Neural progenitor cell (in vitro differentiated cells): ENCODE measurements at regions not wholly inside any gene's neighbourhood (a gene's known extent, or its start where the extent isn't known, plus 50 kb on each side); places are given as distances from the start of the nearest gene placed in this dataset.

ENCODE experiments used
- EZH2 ChIP-seq: fragments of 200-600 bp; sonication (generic); IDR thresholded peaks from 2 replicates; pipeline ENCODE4 v1.6.1; 2017; ENCODE audit warnings: antibody characterized with exemption, mild to moderate bottlenecking, moderate library complexity
- EZH2phosphoT487 ChIP-seq: fragments of 200-600 bp; sonication (generic); IDR thresholded peaks from 2 replicates; pipeline ENCODE4 v1.6.1; 2017; ENCODE audit warnings: antibody characterized with exemption
- TF ChIP-seq, protein P1 (sequence below): fragments of 200-600 bp; sonication (generic); IDR thresholded peaks from 2 replicates; pipeline ENCODE4 v1.5.1; 2017; ENCODE audit warnings: antibody characterized with exemption, mild to moderate bottlenecking

DNA sequence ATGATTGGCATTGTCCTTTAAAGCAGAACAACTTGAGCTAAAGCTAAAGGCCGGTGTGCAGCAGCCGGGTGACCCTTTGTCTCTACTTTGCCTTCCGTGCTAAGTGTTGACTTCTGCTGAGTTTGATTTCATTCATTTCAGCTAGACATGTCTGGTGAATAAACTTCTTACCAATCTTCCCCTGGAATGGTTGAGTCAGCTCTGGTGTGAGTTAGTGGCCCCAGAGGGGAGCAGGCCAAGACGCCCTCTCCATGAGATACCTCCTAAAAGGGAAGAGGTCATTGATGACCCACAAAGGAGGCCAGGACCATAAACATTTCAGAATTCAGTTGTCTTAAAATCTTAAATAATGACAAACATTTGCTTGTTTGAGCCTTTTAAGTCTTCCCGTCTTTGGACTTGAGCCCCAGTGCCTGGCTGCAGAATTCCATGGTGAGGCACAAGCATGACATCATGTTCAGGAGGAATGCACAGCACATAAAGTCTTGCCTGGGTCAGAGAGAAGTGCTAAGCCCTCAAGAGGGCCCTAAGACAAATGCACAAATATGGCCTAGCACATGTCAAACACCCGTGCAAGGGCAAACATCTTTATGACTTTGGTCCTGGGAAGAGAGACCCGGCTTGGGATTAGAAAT lies 96.3 kb upstream of the NEDD9 start:
- TF ChIP-seq, protein P1, sequence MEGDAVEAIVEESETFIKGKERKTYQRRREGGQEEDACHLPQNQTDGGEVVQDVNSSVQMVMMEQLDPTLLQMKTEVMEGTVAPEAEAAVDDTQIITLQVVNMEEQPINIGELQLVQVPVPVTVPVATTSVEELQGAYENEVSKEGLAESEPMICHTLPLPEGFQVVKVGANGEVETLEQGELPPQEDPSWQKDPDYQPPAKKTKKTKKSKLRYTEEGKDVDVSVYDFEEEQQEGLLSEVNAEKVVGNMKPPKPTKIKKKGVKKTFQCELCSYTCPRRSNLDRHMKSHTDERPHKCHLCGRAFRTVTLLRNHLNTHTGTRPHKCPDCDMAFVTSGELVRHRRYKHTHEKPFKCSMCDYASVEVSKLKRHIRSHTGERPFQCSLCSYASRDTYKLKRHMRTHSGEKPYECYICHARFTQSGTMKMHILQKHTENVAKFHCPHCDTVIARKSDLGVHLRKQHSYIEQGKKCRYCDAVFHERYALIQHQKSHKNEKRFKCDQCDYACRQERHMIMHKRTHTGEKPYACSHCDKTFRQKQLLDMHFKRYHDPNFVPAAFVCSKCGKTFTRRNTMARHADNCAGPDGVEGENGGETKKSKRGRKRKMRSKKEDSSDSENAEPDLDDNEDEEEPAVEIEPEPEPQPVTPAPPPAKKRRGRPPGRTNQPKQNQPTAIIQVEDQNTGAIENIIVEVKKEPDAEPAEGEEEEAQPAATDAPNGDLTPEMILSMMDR, result no peak
- no peak for TF ChIP-seq EZH2phosphoT487
- TF ChIP-seq EZH2, result no peak
